NCI-H1694 treated with DMSO at 0.1 percent for 48 hours (cell line): ENCODE measurements at regions not wholly inside any gene's neighbourhood (a gene's known extent, or its start where the extent isn't known, plus 50 kb on each side); places are given as distances from the start of the nearest gene placed in this dataset.

Experiments used
- DNase-seq: peaks from one replicate; lab custom pipeline; 2025; lab: John Stamatoyannopoulos, UW

DNA sequence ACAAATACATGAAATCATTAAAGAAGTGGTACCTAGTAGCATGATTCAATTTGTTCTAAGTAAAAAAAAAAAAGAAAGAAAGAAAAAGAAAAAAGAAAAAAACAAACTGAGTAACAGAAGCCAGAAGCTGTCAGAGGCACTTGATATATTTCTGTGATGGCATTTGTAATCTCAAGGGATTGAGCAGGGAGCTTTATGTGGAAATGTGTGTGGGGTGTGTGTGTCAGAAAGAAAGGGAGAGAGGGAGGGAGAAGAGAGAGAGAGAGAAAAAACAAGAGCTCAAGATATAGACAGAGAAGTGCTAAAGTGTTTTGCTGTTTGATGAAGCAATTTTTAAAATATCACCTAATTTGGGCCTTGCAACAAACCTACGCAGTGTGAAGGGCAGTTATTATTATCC lies 357.6 kb upstream of the PCDH15 start:
- no peak for DNase-seq

DNA sequence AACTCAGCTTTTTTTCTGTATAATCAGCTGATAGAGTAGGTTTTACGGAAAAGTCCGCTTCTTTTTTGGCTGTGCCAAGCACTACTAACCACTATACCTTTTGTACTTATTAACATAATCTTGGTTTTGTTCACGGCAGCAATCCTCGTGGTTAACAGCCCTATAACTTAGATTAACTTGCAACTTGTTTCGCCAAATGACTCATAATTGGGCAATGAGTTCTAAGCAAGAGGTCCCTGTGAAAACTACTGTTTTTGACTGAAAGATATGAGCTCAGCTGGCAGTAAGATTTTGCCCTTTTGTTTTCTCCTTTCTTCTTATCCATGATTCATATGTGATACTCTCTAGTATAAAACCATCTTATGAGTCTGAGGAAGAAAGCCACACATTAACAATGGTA lies 345.0 kb upstream of the PCDH15 start:
- DNase-seq: no peak

DNA sequence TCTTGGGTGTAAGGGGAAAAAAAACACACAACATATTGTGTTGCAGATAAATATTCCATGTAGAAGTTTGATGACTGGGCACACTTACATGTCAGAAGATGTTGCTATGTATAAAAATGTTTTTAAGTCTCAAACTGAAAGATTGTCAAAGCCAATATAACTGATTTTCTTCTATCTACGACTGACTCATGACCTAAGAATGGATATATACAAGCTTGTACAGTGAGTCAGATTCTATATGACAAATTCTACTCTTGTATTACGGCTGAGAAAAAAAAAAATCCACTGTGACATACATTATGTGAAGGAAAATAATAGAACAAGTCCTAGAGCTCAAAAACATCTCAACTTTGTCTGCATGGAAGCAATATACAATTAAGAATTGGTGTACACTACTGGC lies 343.0 kb upstream of the PCDH15 start:
- DNase-seq: no peak

DNA sequence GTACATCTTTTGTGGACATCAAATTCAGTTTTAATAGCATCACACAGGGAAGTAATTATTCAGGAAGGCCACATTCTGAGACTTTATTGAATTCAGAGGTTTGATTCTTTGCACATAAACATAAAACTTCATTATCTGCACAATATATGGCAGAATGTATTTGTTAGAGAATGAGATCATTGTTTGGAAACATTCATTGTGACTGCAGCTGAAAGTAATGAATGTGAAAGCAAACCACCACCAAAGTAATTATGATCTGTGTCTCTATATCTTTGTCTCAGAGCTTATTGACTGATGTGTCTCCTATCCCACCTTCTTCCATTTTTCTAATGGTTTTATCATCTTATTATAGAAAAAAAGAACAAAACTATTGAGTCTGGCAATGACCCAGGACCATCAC lies 340.9 kb upstream of the PCDH15 start:
- no peak for DNase-seq

DNA sequence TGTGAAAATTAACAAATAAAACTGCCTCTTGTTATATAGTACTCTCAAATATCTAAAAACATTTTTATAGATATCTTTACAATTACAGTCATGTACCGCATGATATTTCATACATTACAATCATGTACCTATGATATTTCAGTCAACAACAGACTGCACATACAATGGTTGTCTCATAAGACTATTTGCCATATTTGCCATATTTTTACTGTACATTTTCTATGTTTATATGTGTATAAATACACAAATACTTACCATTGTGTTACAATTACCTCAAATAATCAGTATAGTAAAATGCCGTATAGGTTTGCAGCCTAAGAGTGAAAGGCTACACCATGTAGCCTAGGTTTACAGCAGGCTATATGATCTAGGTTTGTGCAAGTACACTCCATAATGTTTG lies 336.0 kb upstream of the PCDH15 start:
- no peak for DNase-seq

DNA sequence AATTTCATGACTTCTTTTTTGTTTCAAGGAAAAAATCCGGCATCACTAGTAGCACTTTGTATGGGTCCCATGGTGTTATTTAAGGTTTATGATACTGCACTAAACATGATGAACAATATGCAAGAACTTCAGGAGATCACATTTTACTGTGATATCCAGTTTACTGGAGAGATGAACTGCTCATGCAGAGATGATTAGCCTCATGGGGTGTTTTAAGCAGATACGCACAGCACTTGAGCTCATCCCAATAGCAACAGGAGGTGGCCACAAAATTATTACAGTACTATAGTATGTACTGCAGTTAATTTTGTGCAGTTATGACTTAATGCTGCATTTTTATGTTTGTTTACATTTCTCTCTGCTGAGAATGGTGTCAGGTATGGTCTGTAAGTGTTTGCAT lies 303.7 kb upstream of the PCDH15 start:
- no peak for DNase-seq

DNA sequence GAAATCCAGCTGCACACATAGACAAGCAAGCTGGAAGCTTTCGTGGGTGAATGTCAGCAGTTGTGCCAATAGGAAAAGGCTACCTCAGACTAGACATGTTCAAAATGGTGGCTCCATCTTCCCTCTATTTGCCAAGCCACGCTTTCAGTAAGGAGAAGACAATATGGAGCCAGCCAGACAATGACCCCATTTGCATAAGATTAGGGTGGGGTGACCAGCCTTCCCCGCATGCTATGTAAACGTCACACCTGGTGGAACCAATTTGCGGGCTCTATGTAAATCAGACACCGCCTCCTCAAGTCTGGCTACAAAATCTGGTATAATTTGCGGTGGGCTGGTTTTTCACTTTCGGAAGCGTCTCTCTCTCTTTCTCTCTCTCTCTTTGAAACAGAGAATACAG lies 297.4 kb upstream of the PCDH15 start:
- DNase-seq: no peak

DNA sequence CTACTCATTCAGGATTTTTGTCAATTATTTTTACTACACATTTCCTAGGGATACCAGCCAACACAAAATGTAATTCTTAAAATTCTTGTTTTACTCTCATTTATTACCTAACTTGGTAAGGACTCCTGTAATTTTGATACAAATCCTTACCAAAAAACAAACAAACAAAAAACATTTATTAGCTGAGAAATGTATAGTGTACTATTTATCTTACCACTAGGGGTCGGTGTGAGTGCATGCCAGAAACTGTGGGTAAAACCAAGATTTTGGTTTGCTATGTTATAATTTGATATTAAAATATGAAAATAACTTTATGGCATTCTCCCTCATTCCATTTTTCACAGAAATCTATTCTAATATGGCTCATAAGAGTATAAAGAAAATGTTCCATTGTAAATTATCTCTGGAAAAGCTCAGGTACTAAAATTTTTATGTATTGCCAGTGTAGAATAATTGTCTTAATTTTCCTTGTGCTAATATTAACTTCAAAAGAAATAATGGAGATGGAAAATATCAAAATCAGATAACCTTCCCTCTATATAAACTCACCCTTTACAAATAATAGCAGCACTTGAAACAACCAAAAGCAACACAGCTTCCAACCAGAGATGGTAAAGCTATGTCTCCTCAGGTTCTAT lies 290.8 kb upstream of the PCDH15 start:
- no peak for DNase-seq

DNA sequence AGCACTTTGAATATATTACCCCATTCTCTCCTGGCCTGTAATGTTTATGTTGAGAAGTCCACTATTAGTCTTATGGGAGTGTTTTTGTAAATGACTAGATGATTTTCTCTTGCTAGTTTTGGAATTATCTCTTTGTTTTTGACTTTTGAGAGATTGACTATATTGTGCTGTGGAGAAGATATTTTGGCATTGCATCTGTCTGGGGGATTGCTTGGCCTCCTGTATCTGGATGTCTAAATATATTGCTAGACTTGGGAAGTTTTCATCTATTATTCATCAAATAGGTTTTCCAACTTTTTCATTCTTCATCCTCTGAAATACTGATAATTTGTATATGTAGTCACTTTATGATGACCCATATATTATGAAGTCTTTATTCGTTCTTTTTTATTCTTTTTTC lies 277.1 kb upstream of the PCDH15 start:
- DNase-seq: no peak

DNA sequence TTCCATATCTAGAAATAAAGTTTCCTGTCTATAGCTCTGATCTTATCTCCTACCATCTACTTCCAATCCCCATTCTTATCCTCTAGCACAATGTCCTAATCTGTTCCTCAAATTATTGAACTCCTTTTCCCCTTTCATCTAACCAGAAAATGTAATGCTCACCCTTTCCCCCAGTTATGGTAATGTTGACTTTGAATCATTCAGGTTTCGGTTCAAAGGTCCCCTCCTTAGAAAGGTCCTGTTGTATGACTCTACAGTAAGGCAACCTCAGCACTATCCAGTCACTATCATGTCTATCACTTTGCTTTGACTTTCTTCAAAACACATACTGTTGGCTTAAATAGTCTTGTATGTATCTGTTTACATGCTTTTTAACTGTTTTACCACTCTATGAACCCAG lies 264.2 kb upstream of the PCDH15 start:
- no peak for DNase-seq

DNA sequence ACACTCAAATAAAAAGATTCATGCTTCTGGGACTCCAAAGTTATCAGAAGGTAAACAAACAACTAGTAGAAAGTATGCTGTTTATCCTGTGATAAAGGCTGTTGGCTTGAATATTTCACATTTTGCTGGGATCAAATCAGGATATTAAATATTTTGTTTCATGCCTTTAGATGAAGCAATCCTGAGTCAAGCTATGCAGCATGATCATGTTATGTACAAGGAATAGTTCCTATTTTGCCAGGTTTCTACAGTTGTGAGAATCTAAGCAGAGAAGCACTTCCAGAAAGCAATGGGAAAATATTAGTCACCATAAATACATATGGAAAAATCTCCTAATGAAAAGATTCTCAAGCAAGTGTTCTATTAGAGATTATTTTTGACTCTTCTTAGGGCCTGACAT lies 262.8 kb upstream of the PCDH15 start:
- no peak for DNase-seq

DNA sequence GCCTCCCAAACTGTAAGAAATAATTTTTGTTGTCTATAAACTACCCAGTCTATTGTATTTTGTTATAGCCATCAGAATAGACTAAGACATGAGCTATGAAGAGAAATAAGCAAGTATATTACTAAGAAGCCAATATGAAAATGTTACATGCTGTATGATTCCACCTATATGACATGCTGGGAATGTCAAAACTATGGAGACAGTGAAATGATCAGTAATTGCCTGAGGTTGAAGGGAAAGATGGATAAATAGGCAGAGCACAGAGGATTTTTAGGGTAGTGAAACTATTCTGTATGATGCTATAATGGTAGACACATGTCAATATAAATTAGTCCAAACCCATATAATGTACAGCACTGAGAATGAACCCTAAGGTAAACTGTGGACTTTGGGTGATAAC lies 261.3 kb upstream of the PCDH15 start:
- DNase-seq: no peak

DNA sequence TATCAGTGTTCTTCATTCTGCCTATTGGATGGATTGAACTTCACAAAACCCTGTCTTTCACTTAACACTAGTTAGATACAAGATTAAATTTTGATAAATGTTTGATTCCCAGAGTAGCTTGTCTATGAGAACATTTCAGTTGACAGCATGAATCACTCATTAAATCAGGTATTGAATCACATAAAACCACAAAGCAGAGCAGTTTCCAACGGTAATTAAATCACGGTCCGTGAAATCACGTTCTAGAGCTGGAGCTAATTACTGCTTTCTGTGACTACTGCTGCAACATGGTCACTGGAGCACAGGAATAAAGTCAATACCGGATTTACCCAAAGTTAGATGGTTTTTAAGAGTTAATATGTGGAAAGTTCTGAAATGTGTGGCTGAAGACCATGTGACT lies 257.8 kb upstream of the PCDH15 start:
- DNase-seq: no peak

DNA sequence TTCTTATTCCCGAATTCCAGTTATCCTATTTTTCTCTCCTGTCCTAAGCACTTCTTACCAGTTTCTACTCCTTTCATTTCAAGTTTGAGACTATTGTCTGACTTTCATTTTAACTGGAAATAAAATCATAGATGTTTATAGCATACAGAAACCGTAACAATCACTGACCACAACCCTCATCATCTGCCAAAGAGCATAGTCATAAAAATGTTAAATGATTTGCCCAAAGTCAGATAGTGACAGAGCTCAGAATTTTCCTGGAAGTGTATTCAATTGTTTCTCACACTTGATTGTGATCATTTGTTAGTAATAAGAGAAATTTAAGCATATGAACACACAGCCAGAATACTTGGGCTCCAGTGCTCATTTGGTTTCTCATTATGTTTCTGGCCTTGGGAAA lies 250.5 kb upstream of the PCDH15 start:
- DNase-seq: no peak

DNA sequence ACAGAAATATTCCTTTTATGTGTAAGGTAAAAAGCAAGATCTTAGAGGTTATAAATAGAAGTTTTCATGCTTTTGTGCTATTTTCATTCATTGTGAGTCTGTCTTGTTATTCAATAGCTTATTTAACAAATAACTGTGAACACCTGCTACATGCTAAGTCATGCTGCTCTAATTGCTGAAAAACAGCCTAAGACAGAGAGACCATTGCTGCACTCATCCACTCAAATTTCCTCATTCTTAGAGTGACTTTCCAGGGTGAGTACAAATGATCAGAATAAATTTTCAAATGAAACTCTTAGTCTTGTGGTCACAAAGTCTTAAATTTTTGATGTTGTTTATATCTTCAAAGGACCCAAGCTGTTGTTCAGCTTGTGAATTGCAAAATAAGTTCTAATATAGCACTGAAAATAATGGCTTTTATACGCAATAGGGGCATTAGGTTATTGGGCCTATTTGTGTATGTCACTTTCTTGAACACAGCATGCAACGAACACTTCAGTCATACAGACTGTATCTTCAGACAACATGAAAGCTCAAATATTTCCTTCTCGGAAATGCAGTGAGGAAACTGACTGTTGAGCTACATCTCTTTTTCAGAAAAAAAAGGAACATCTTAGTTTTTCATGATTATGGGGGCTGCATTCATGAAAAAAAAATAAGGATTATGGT lies 247.9 kb upstream of the PCDH15 start:
- no peak for DNase-seq

DNA sequence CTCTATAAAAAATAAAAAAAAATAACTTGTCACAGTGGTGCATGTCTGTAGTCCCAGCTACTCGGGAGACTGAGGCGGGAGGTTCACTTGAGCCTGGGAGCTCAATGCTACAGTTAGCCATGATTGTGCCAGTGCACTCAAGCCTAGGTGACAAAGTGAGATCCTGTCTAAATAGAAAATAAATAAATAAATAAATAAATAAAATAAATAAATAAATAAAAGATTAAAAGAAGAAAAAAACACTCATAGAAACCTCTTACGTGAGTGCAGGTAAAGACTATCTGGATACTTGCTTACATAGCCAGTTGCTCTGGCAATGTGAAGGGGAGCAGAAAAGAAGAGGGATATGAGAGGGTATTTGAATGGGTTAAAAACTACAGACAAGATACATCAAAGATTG lies 242.5 kb upstream of the PCDH15 start:
- no peak for DNase-seq

DNA sequence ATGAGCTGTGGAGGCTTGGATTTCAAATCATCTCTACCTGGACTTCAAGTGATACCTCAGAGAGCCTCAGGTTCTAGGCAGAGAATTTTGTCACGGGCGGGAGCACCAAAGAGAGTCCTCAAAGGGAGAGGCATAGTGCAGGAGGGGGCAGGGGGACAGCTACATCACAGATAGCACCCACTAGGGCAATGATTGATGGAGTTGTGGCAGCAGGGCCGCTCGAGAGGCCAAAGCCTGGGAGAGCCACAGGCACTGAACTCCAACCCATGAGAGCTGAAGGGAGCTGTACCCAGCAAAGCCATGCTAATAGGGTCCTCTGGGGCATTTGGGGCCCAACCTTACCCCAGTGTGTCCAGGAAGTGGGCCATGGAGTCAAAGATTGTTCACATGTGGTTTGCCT lies 232.0 kb upstream of the PCDH15 start:
- DNase-seq: no peak

DNA sequence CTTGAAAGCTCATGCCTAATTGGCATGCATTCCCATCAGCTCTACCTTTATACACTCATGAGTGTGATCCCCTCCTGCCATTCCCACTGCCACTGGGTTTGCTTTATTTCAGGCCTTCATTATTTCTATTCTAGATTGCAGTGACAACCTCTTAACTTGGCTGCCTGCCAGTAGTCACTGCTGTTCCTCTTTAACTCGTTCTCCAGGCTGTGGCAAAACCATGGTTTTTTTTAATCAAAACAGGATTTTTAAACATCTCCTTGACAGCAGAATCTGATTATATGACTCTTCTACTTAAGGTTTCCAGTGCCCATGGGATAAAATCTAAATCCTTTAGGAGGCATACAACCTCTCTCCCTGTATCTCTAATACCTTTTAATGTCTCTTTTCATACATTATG lies 223.7 kb upstream of the PCDH15 start:
- no peak for DNase-seq

DNA sequence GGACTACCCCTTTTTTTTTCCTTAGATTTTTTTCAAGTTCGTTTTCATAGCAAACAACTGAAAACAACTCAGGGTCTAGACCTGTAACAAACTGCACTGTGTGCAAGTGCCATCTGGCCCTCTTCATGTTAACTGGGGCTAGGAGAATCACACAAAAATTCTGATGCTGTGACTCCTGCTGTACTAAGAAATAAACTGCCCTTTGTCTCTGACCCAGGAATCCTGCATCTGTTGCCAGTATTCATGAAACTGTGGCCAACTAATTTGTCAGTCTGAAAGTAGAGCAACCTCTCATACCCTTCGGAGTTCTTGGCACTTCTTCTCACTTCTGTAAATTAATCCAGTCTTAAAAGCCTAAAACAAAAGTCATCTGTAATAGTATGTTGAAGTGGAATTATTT lies 218.4 kb upstream of the PCDH15 start:
- DNase-seq: no peak

DNA sequence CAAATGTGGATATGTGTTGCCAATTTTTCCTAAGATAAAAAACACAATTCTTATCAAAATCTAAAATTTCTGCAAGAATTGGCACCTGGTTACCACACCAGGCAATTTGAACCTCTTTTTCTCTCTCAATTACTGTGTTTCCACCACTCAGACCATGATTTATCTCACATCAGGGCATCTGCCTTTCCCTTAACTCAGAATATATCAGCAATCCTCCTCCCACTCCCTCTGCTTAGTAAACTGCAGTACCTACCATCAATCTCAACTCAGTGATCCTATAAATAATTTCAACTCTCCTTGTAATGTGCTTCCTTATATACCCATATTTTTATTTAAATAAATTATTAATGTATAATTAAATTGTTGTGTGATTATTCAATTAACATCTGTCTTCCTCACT lies 212.3 kb upstream of the PCDH15 start:
- no peak for DNase-seq

DNA sequence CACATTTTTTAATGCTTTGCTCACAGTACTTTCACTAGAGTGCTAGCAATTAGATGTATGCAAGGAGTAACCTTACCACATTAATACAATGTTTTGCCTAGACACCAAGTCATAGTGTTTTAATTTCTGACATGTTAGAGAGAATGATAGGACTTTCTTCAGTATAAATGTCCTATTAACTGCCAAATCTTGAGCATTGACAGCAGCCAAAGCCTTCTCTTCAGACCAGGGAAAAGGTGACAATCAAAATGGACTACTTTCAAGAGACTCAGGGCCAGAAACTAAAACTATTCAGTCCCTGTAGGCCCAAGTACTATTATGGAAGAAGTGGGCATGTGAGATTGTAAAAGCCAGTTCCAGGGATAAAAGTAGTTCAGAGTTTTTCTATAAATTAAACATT lies 201.4 kb upstream of the PCDH15 start:
- DNase-seq: no peak

DNA sequence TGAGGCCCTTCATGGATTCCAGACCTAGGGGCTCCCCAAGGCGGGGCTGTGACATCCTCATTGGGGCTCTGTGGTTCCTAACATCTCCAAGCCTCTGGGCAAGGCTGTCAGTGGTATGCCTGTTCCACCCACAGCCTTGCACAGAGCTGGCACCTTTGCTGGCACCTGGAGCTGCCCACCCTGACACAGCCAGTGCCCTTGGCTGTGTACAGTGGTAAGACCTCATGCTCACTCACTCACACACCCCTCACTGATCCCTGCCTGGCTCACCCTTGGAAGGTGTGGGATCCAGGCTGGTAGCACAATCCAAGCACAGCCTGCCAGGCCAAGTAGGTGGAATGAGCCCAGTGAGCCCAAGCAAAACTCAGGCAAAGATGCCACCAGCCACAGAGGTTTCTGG lies 200.4 kb upstream of the PCDH15 start:
- no peak for DNase-seq

DNA sequence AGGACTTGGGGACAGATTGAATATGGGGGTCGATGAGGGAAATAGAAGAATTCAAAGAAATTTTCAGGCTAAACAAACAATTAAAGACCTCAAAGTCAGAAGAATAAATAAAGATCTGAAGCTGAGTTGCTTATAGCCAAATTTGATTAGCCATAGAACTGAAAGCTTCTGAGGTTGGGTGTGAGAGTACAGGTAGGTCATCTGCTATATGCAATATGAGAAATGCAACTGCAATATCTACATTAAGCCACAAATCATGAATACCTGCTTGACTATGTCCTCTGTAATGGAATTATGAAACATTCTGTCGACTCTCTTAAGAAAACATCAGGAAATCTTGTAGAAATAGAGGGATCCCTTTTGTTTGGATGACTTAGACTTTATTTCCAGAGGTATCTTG lies 192.1 kb upstream of the PCDH15 start:
- no peak for DNase-seq

DNA sequence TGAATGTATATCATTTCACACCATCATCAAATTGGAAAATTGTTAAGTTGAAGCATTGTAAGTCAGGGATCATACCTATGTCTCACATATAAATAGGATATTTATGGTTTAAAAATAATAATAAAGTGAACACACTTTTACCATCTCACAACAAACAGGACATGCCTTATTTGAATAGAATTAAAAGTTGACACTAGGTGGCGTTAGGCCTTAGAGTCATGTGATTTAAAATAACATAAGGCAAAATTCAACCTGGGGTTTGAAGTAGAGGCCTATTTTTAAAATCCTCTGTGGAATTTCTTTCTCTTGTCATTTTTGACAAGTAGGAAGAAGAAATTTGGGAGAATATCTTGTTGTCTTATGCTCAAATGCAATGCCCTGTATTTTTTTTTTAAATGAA lies 184.7 kb upstream of the PCDH15 start:
- DNase-seq: no peak
